PC-3 (cell line): ENCODE measurements at regions not wholly inside any gene's neighbourhood (a gene's known extent, or its start where the extent isn't known, plus 50 kb on each side); places are given as distances from the start of the nearest gene placed in this dataset.

ENCODE experiments used
- ATAC-seq: fragments of 200-7000 bp; cut with Tn5 transposase; 2 replicates; pipeline ENCODE4 v1.9.1; 2020; ENCODE audit warnings: mild to moderate bottlenecking, moderate library complexity
- BruUV-seq: library from RNA; stranded (reverse); fragments of 400-500 nt; replicated peaks from 2 replicates; lab custom pipeline; 2021; lab: Mats Ljungman, UMichigan
- CTCF ChIA-PET: fragments of 300-600 bp; sonication (Branson Sonifier 250); formaldehyde crosslinking; loops from one replicate; lab custom pipeline; 2022; ENCODE audit warnings: antibody characterized with exemption; lab: Charles Lee
- POLR2A ChIA-PET: fragments of 300-600 bp; sonication (Branson Sonifier 250); formaldehyde crosslinking; loops from one replicate; lab custom pipeline; 2022; ENCODE audit warnings: antibody characterized with exemption; ENCODE audit not compliant: unreplicated experiment; lab: Charles Lee
- DNase-seq: peaks from one replicate; pipeline ENCODE4 v3.0.0-alpha.2; 2015
- H2AFZ ChIP-seq: fragments of 300-600 bp; sonication (generic); 2 replicates; pipeline ENCODE4 v1.6.0; 2016; ENCODE audit warnings: antibody characterized with exemption, low read length
- H3F3A ChIP-seq: fragments of 300-600 bp; sonication (generic); one replicate; pipeline ENCODE4 v1.6.0; 2017; ENCODE audit warnings: antibody characterized with exemption, low read length, control low read depth, mild to moderate bottlenecking; ENCODE audit not compliant: unreplicated experiment
- H3K27ac ChIP-seq: fragments of 300-600 bp; sonication (generic); 2 replicates; pipeline ENCODE4 v1.5.1; 2016; ENCODE audit warnings: mild to moderate bottlenecking, low read length
- H3K27me3 ChIP-seq: fragments of 300-600 bp; sonication (generic); 2 replicates; pipeline ENCODE4 v1.6.1; 2016; ENCODE audit warnings: low read length, mixed read lengths
- H3K36me3 ChIP-seq: fragments of 300-600 bp; sonication (generic); 2 replicates; pipeline ENCODE4 v1.6.1; 2016; ENCODE audit warnings: low read depth, mixed run types, low read length, mixed read lengths
- H3K4me1 ChIP-seq: fragments of 300-600 bp; sonication (generic); 2 replicates; pipeline ENCODE4 v1.5.1; 2016; ENCODE audit warnings: low read length; ENCODE audit not compliant: insufficient read depth
- H3K4me2 ChIP-seq: fragments of 300-600 bp; sonication (generic); 2 replicates; pipeline ENCODE4 v1.6.0; 2016; ENCODE audit warnings: low read length
- H3K4me3 ChIP-seq: fragments of 300-600 bp; sonication (generic); 2 replicates; pipeline ENCODE4 v1.5.1; 2016; ENCODE audit warnings: mild to moderate bottlenecking, low read length, mixed read lengths
- H3K79me2 ChIP-seq: fragments of 300-600 bp; sonication (generic); 2 replicates; pipeline ENCODE4 v1.6.1; 2017; ENCODE audit warnings: low read length, mixed read lengths
- H3K9ac ChIP-seq: fragments of 300-600 bp; sonication (generic); 2 replicates; pipeline ENCODE4 v1.6.0; 2016; ENCODE audit warnings: mild to moderate bottlenecking, low read length
- H3K9me2 ChIP-seq: fragments of 300-600 bp; sonication (generic); replicated peaks from 2 replicates; pipeline ENCODE4 v1.6.1; 2016; ENCODE audit warnings: mixed run types, low read length, mixed read lengths
- H3K9me3 ChIP-seq: fragments of 300-600 bp; sonication (generic); 2 replicates; pipeline ENCODE4 v1.6.1; 2016; ENCODE audit warnings: low read length, mixed read lengths
- H4K20me1 ChIP-seq: fragments of 300-600 bp; sonication (generic); 2 replicates; pipeline ENCODE4 v1.6.1; 2016; ENCODE audit warnings: low read length, mixed read lengths
- CTCF ChIP-seq: fragments of 300-600 bp; sonication (generic); conservative IDR thresholded peaks from 2 replicates; pipeline ENCODE4 v1.5.1; 2017; ENCODE audit warnings: antibody characterized with exemption, low read depth, mild to moderate bottlenecking, low read length
- EZH2 ChIP-seq: fragments of 300-600 bp; sonication (generic); IDR thresholded peaks from one replicate; pipeline ENCODE4 v1.6.1; 2017; ENCODE audit warnings: antibody characterized with exemption, mild to moderate bottlenecking, low read length; ENCODE audit not compliant: unreplicated experiment
- EZH2phosphoT487 ChIP-seq: fragments of 300-600 bp; sonication (generic); IDR thresholded peaks from 2 replicates; pipeline ENCODE4 v1.6.1; 2018; ENCODE audit warnings: mild to moderate bottlenecking, antibody characterized with exemption, low read length, borderline replicate concordance
- intact Hi-C: fragments of 100-400 bp; cut with micrococcal nuclease; formaldehyde crosslinking; loops from 2 replicates; pipeline ENCODE4 v1.9.0; 2023

GRCh38 chr6:21856456-21856825 lies 262.9 kb downstream of the SOX4 start:
- peaks cover 3% of the 10 kb centered on the region for H3F3A ChIP-seq
- H4K20me1 ChIP-seq: no peaks in the 10 kb centered on the region
- intact Hi-C loops: no loop called here
- no TSS peak for BruUV-seq
- no peak overlapping the region for H3K4me3 ChIP-seq
- peak; percentile 83 for DNase-seq
- H3K9ac ChIP-seq: no peak overlapping the region; the same call in 1 of the 2 replicates
- H3K27ac ChIP-seq: peak overlapping the region; percentile 58
- TF ChIP-seq EZH2 (no peak), EZH2phosphoT487 (no peak), CTCF (no peak)
- H3K9me2 ChIP-seq: no peaks in the 10 kb centered on the region
- H3K27me3 ChIP-seq: no peaks in the 10 kb centered on the region
- ChIA-PET POLR2A (interaction anchor here (0.6 kb wide), 1 partner anchor 24 kb away, joined by 3 read pairs; no protein-coding TSS in a partner anchor), CTCF (no interaction called here)
- ATAC-seq: peak; percentile 95
- H2AFZ ChIP-seq: peak overlapping the region; percentile 20; the same call in 1 of the 2 replicates
- peak overlapping the region; percentile 55 for H3K4me2 ChIP-seq
- H3K9me3 ChIP-seq: no peaks in the 10 kb centered on the region
- H3K36me3 ChIP-seq: no peaks in the 10 kb centered on the region
- H3K4me1 ChIP-seq: peaks cover 20% of the 10 kb centered on the region
- H3K79me2 ChIP-seq: no peaks in the 10 kb centered on the region

- no peaks in the 10 kb centered on the region for H4K20me1 ChIP-seq
- H3K9me2 ChIP-seq: no peaks in the 10 kb centered on the region
- H3K79me2 ChIP-seq: no peaks in the 10 kb centered on the region
- no peak overlapping the region; the same call in 1 of the 2 replicates for H3K9ac ChIP-seq
- no peaks in the 10 kb centered on the region for H3K9me3 ChIP-seq
- no peaks in the 10 kb centered on the region for H3K27me3 ChIP-seq
- H3K36me3 ChIP-seq: no peaks in the 10 kb centered on the region
- BruUV-seq: no TSS peak
- peaks cover 3% of the 10 kb centered on the region for H3F3A ChIP-seq
- intact Hi-C loops: no loop called here
- peak overlapping the region; percentile 55 for H3K4me2 ChIP-seq
- H3K27ac ChIP-seq: peak overlapping the region; percentile 58
- H3K4me3 ChIP-seq: no peak overlapping the region
- DNase-seq (peak; percentile 30), ATAC-seq (peak; percentile 40; the same call in 1 of the 2 replicates)
- peaks cover 20% of the 10 kb centered on the region for H3K4me1 ChIP-seq
- ChIA-PET CTCF (no interaction called here), POLR2A (interaction anchor here (0.6 kb wide), 1 partner anchor 23 kb away, joined by 3 read pairs; no protein-coding TSS in a partner anchor)
- no peak for TF ChIP-seq EZH2
- TF ChIP-seq EZH2phosphoT487: no peak
- no peak for TF ChIP-seq CTCF
- peak overlapping the region; percentile 20; the same call in 1 of the 2 replicates for H2AFZ ChIP-seq
Measured at GRCh38 chr6:21856844-21857243, 263.3 kb downstream of the SOX4 start.

GRCh38 chr6:21858076-21858475 lies 264.5 kb downstream of the SOX4 start:
- Histone ChIP-seq H3K9me3 (no peaks in the 10 kb centered on the region), H3K4me2 (no peak overlapping the region), H3K9ac (no peak overlapping the region), H3F3A (peaks cover 3% of the 10 kb centered on the region), H3K27me3 (no peaks in the 10 kb centered on the region), H3K27ac (no peak overlapping the region), H3K79me2 (no peaks in the 10 kb centered on the region), H3K4me3 (no peak overlapping the region), H3K9me2 (no peaks in the 10 kb centered on the region), H4K20me1 (no peaks in the 10 kb centered on the region), H2AFZ (no peak overlapping the region), H3K4me1 (peaks cover 20% of the 10 kb centered on the region), H3K36me3 (no peaks in the 10 kb centered on the region)
- ATAC-seq: no peak
- CTCF ChIA-PET: no interaction called here
- intact Hi-C loops: no loop called here
- POLR2A ChIA-PET: no interaction called here
- TF ChIP-seq EZH2phosphoT487: no peak
- no peak for TF ChIP-seq CTCF
- no peak for TF ChIP-seq EZH2
- no peak for DNase-seq
- no TSS peak for BruUV-seq
